BLaER1 treated with 17β-estradiol and CSF1 and Interleukin-3, amounts not matched to agents 10 nM and 100 nM (cell line): ENCODE measurements at regions not wholly inside any gene's neighbourhood (a gene's known extent, or its start where the extent isn't known, plus 50 kb on each side); places are given as distances from the start of the nearest gene placed in this dataset.
A peak's percentile ranks its signal among the peaks of the same experiment; 100 is the strongest.

ENCODE experiments used
- H3K27ac ChIP-seq, 11 experiments: shearing (Covaris generic); formaldehyde crosslinking; 2 replicates each; pipeline ENCODE4 v1.8.1; 2022
- H3K27me3 ChIP-seq, 11 experiments: shearing (Covaris generic); formaldehyde crosslinking; 2 replicates each; pipeline ENCODE4 v1.8.1; 2022
- H3K36me3 ChIP-seq, 11 experiments: shearing (Covaris generic); formaldehyde crosslinking; 2 replicates each; pipeline ENCODE4 v1.8.1; 2022
- H3K4me1 ChIP-seq, 10 experiments: shearing (Covaris generic); formaldehyde crosslinking; 2 replicates each; pipeline ENCODE4 v1.8.1; 2022
- H3K4me2 ChIP-seq, 11 experiments: shearing (Covaris generic); formaldehyde crosslinking; 2 replicates each; pipeline ENCODE4 v1.8.1; 2022
- H3K4me3 ChIP-seq, 10 experiments: shearing (Covaris generic); formaldehyde crosslinking; 2 replicates each; pipeline ENCODE4 v1.8.1; 2022
- H3K9ac ChIP-seq, 11 experiments: shearing (Covaris generic); formaldehyde crosslinking; 2 replicates each; pipeline ENCODE4 v1.8.1; 2022
- H3K9me3 ChIP-seq, 11 experiments: shearing (Covaris generic); formaldehyde crosslinking; replicated peaks in 1 of 11; 2 replicates each; pipeline ENCODE4 v1.8.1; 2022
- H4K20me1 ChIP-seq, 11 experiments: shearing (Covaris generic); formaldehyde crosslinking; 2 replicates each; pipeline ENCODE4 v1.8.1; 2022
- Cebpa-rat ChIP-seq, 11 experiments: shearing (Covaris generic); IDR thresholded peaks; 2 replicates each; pipeline ENCODE4 v1.8.1; 2022

DNA sequence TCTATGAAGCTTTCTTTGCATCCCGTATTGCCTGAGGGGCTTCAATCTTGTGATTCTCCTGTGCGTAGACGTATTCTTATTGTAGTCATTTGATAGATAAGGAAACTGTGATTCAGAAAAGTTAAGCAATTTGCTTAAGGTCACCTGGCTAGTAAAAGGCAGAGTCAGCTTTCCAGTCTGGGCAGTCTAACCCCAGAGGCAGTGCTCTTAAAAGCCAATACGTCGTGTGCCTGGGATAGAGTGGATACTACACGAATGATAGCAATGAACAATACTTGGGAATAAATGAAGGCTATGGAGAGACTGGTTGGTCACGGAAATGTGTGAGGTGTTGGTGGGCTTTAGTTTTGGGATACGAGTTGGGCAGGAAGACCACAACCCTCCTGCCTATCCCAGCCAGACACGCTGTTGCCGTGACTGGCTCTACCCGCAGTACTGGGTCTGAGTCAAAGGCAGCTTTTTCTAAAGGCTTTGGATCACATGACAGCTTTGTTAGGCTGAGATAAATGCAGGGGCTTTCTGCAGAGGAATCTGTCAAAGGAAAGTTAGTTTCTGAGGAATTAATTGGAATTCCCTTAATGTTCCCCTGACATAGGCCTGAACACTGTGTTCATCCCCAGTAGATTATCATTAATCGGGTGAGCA, 302.6 kb downstream of the KIF4B start:
- Histone ChIP-seq H3K4me1 (no peaks in the 10 kb centered on the region), H3K4me3 (no peak overlapping the region), H3K36me3 (no peaks in the 10 kb centered on the region), H3K9ac (no peak overlapping the region), H3K27me3 (no peaks in the 10 kb centered on the region), H3K9me3 (no peaks in the 10 kb centered on the region; a peak in 1 of 22 replicates), H3K27ac (no peak overlapping the region), H4K20me1 (no peaks in the 10 kb centered on the region), H3K4me2 (no peak overlapping the region)
- TF ChIP-seq Cebpa-rat (IDR thresholded peaks at IDR 0.05): no peak

GRCh38 chr5:155332618-155333017, 319.1 kb downstream of the KIF4B start:
- H3K4me3 ChIP-seq: no peak overlapping the region
- peaks cover 10 to 17% (median 14%) of the 10 kb centered on the region in 10 experiments for H3K4me1 ChIP-seq
- no peak overlapping the region for H3K27ac ChIP-seq
- no peaks in the 10 kb centered on the region for H3K9me3 ChIP-seq
- H3K4me2 ChIP-seq: peak overlapping the region; percentile 24 to 77 (median 56)
- H3K27me3 ChIP-seq: no peaks in the 10 kb centered on the region
- no peaks in the 10 kb centered on the region for H4K20me1 ChIP-seq
- H3K9ac ChIP-seq: no peak overlapping the region
- no peaks in the 10 kb centered on the region for H3K36me3 ChIP-seq
- TF ChIP-seq Cebpa-rat (IDR thresholded peaks at IDR 0.05): no peak

- Histone ChIP-seq H3K36me3 (no peaks in the 10 kb centered on the region), H4K20me1 (no peaks in the 10 kb centered on the region), H3K4me1 (peaks cover 0 to 29% (median 2%) of the 10 kb centered on the region in 10 experiments; a peak in 6 of 20 replicates), H3K27me3 (no peaks in the 10 kb centered on the region), H3K4me3 (no peak overlapping the region), H3K9me3 (peaks cover 9 to 28% (median 10%) of the 10 kb centered on the region in 11 experiments; a peak in 19 of 22 replicates), H3K4me2 (peak overlapping the region in 2 of 11 experiments; percentile 2 to 23; a peak in 2 of 22 replicates), H3K9ac (no peak overlapping the region), H3K27ac (peak overlapping the region in 3 of 11 experiments; percentile 13 to 39 (median 21); a peak in 4 of 22 replicates)
- no peak for TF ChIP-seq Cebpa-rat (IDR thresholded peaks at IDR 0.05)
Observed at GRCh38 chr5:155342956-155343355, 329.4 kb downstream of the KIF4B start.

DNA sequence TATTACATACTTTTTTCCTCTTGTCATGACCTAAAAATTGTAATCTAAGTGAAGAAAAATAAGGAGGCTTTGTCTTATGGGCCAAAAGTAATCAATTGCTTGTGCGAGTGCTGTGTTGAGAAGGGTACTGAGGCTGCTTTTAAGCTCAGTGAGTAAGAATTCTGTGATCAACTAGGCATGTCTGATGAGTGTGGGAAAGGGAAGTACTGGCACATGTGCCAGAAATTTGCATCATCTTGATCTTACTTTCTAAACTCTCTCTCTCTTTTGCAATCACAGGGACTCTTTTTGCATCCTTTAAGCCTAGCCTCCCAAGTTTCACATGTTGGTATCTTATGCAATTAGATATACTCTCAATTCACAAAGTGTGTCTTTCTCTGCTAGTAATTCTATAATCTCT, 329.9 kb downstream of the KIF4B start:
- Histone ChIP-seq H3K9ac (no peak overlapping the region), H3K27ac (peak overlapping the region in 3 of 11 experiments; percentile 13 to 39 (median 21); a peak in 2 of 22 replicates), H3K4me1 (peaks cover 0 to 29% (median 2%) of the 10 kb centered on the region in 10 experiments; a peak in 6 of 20 replicates), H4K20me1 (no peaks in the 10 kb centered on the region), H3K4me3 (no peak overlapping the region), H3K27me3 (no peaks in the 10 kb centered on the region), H3K4me2 (peak overlapping the region in 2 of 11 experiments; percentile 2 to 23; a peak in 2 of 22 replicates), H3K36me3 (no peaks in the 10 kb centered on the region), H3K9me3 (peaks cover 9 to 33% (median 12%) of the 10 kb centered on the region in 11 experiments; a peak in 19 of 22 replicates)
- TF ChIP-seq Cebpa-rat (IDR thresholded peaks at IDR 0.05): peak in 5 of 11 experiments; percentile 17 to 65 (median 47); a peak in 5 of 22 replicates

- Histone ChIP-seq H3K9ac (no peak overlapping the region), H3K4me1 (no peaks in the 10 kb centered on the region), H4K20me1 (no peaks in the 10 kb centered on the region), H3K36me3 (no peaks in the 10 kb centered on the region), H3K27ac (no peak overlapping the region), H3K4me2 (no peak overlapping the region), H3K9me3 (peaks cover 20 to 47% (median 26%) of the 10 kb centered on the region in 11 experiments), H3K27me3 (no peaks in the 10 kb centered on the region), H3K4me3 (no peak overlapping the region)
- no peak for TF ChIP-seq Cebpa-rat (IDR thresholded peaks at IDR 0.05)
Observed at GRCh38 chr5:155353231-155353630, 339.7 kb downstream of the KIF4B start.

DNA sequence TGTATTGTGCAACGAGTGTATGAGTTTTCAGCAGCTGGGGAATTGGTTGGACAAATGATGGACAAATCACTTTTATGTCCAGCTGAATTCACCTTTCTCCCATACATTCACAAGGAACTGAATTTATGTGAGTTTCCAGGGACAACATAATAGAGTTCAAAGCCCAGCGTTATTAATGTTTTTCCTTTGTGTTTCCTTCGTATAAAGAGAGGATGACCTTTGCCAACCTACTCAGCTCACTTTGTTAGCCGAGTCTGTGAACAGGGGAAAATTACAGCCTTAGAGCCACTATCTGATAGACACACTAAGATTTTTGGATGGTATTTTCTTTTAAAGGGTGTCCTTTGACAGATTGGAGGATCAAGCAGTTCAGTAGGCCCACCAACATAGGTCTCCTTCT, 352.5 kb downstream of the KIF4B start:
- no peak overlapping the region for H3K9ac ChIP-seq
- no peaks in the 10 kb centered on the region for H3K4me1 ChIP-seq
- H3K4me3 ChIP-seq: no peak overlapping the region
- no peaks in the 10 kb centered on the region for H3K36me3 ChIP-seq
- H3K27me3 ChIP-seq: no peaks in the 10 kb centered on the region
- H3K4me2 ChIP-seq: no peak overlapping the region
- TF ChIP-seq Cebpa-rat (IDR thresholded peaks at IDR 0.05): no peak
- no peak overlapping the region for H3K27ac ChIP-seq
- H4K20me1 ChIP-seq: no peaks in the 10 kb centered on the region
- H3K9me3 ChIP-seq: 0 out of 22 replicates have a peak, but pooled peaks cover 0 to 3% (median 0%) of the 10 kb centered on the region in 11 experiments

- Histone ChIP-seq H3K4me2 (no peak overlapping the region), H3K9me3 (peaks cover 3 to 12% (median 8%) of the 10 kb centered on the region in 11 experiments; a peak in 16 of 22 replicates), H3K36me3 (no peaks in the 10 kb centered on the region), H3K4me1 (no peaks in the 10 kb centered on the region), H3K27me3 (no peaks in the 10 kb centered on the region), H3K4me3 (no peak overlapping the region), H3K9ac (no peak overlapping the region), H3K27ac (no peak overlapping the region), H4K20me1 (no peaks in the 10 kb centered on the region)
- no peak for TF ChIP-seq Cebpa-rat (IDR thresholded peaks at IDR 0.05)
Observed at GRCh38 chr5:155367841-155368240, 354.3 kb downstream of the KIF4B start.

DNA sequence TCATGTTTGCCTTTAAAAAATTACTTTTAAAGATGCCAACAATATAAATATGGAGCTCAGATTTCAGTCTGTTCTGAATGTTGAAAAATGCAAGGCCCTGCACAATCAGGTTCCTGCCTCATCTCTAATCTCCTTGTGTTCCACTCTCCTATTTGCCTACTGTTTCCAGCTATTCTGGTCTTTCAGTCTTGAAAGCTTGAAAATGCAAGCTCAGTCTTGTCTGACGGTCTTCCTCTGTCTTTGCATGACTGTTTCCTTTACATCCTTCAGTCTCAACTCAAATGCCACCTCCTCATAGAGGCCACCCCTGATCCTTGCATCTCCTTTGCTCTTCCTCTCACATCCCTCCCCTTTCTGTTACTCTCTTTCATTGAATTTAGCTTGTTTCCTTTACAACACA, 354.9 kb downstream of the KIF4B start:
- no peaks in the 10 kb centered on the region for H3K27me3 ChIP-seq
- H3K4me3 ChIP-seq: no peak overlapping the region
- H3K9me3 ChIP-seq: peaks cover 3 to 13% (median 9%) of the 10 kb centered on the region in 11 experiments; a peak in 16 of 22 replicates
- H3K4me2 ChIP-seq: no peak overlapping the region
- H3K36me3 ChIP-seq: no peaks in the 10 kb centered on the region
- no peak overlapping the region for H3K9ac ChIP-seq
- no peaks in the 10 kb centered on the region for H3K4me1 ChIP-seq
- no peak for TF ChIP-seq Cebpa-rat (IDR thresholded peaks at IDR 0.05)
- no peak overlapping the region for H3K27ac ChIP-seq
- H4K20me1 ChIP-seq: no peaks in the 10 kb centered on the region

- H3K36me3 ChIP-seq: no peaks in the 10 kb centered on the region
- H3K4me3 ChIP-seq: no peak overlapping the region
- H3K27ac ChIP-seq: no peak overlapping the region
- H3K4me1 ChIP-seq: no peaks in the 10 kb centered on the region
- H3K9ac ChIP-seq: no peak overlapping the region
- no peaks in the 10 kb centered on the region for H3K27me3 ChIP-seq
- H4K20me1 ChIP-seq: no peaks in the 10 kb centered on the region
- TF ChIP-seq Cebpa-rat (IDR thresholded peaks at IDR 0.05): no peak
- H3K4me2 ChIP-seq: no peak overlapping the region
- peaks cover 0 to 9% (median 2%) of the 10 kb centered on the region in 11 experiments; a peak in 5 of 22 replicates for H3K9me3 ChIP-seq
Observed at GRCh38 chr5:155380480-155380879, 366.9 kb downstream of the KIF4B start.

DNA sequence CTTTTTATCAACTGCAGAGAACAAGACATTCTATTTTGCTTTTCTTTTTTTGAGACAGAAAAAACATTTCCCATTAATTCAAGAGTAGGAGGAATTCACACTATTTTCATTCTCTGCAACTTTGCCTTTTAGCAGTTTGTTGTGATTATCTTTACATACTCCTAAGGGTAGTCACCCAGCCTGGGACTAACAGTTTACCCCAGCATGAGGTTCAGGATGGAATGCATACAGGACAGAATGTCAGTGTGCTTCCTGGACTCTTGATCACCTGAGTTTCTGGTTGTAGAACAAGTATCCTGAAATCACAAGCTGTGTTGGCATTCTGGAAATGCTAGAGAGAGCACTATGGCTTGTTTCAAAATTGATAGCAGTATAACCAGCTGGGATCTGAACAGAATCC, 368.1 kb downstream of the KIF4B start:
- Histone ChIP-seq H4K20me1 (no peaks in the 10 kb centered on the region), H3K4me3 (no peak overlapping the region), H3K27me3 (no peaks in the 10 kb centered on the region), H3K27ac (no peak overlapping the region), H3K9me3 (peaks cover 0 to 10% (median 0%) of the 10 kb centered on the region in 11 experiments; a peak in 5 of 22 replicates), H3K4me2 (no peak overlapping the region), H3K36me3 (no peaks in the 10 kb centered on the region), H3K9ac (no peak overlapping the region), H3K4me1 (no peaks in the 10 kb centered on the region)
- no peak for TF ChIP-seq Cebpa-rat (IDR thresholded peaks at IDR 0.05)
